Stimulated activated effector memory CD8-positive, alpha-beta T cell treated with anti-CD3 and anti-CD28 coated beads, Interleukin-12 subunit alpha, Interleukin-12 subunit beta, amount 100 ng/mL, for 72 hours (primary cell): ENCODE measurements at regions not wholly inside any gene's neighbourhood (a gene's known extent, or its start where the extent isn't known, plus 50 kb on each side); places are given as distances from the start of the nearest gene placed in this dataset.
"Not testable (repeated sequence)": the region's sequence is repeated elsewhere in the genome, so short reads cannot be mapped to it uniquely, and the experiment has no call there.

Experiments used
- ATAC-seq: fragments of 150-1000 bp; cut with Tn5 transposase; 2 replicates; pipeline ENCODE4 v1.10.0; 2021
- DNase-seq, 2 donors: peaks; one replicate each; pipeline ENCODE4 v3.0.0; 2021 to 2022; ENCODE audit warnings: low spot score in 2 of 2
- H3K27ac Mint-ChIP-seq: one replicate; pipeline ENCODE4 v1.8.0; 2022; ENCODE audit warnings: mild to moderate bottlenecking, mixed read lengths
- H3K36me3 Mint-ChIP-seq: one replicate; pipeline ENCODE4 v1.8.0; 2022; ENCODE audit warnings: mild to moderate bottlenecking, mixed read lengths
- H3K4me1 Mint-ChIP-seq: one replicate; pipeline ENCODE4 v1.8.0; 2022; ENCODE audit warnings: mixed read lengths
- H3K4me3 Mint-ChIP-seq: one replicate; pipeline ENCODE4 v1.8.0; 2022; ENCODE audit warnings: mild to moderate bottlenecking, mixed read lengths
- H3K9me3 Mint-ChIP-seq: one replicate; pipeline ENCODE4 v1.8.0; 2022; ENCODE audit warnings: mixed read lengths

DNA sequence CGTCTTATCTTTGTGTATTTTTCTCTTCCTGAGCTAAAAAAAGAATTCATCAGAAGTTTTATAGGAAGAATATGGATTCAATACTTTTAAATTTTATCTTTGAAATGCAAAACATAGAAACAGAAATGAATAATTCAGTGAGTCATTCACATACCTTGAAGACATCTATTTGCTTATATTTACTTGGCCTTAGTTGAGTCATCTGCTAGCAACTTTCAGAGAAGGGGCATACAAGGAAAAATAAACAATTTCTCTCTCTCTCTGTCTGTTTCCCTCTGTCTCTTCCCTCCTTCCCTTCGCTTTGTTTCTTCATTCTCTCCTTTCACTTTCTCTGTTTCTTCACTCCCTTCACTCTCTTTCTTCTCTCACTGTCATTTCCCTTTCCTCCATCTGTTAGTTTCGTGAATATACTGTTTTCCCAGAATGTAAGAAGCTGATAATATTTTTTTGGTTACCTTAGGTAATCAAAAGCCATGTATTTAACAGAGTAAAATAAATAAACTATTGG, 477.2 kb downstream of the BRINP3 start:
- DNase-seq (no peak), ATAC-seq (no peak)
- no peak overlapping the region for H3K27ac Mint-ChIP-seq
- peaks cover 12% of the 10 kb centered on the region for H3K9me3 Mint-ChIP-seq
- H3K36me3 Mint-ChIP-seq, result no peaks in the 10 kb centered on the region
- no peaks in the 10 kb centered on the region for H3K4me1 Mint-ChIP-seq
- no peak overlapping the region for H3K4me3 Mint-ChIP-seq

DNA sequence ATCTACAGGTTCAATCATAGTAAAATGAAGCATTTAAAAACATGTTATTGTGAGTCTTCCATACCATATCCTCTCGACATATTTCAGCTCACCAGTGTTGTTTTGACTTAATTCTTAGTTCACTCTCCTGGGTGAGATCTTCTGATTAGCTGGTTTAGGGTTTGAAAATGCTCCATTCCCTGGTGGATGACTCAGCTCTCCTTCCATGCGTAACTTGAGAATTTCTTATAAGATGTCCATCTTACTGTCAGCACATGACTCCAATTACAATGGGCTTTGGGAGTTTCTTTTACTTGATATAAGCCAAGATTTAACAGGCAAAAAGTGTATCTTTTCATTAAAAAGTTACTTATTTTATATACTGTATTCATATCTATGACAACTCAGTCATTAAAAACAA, 476.5 kb downstream of the BRINP3 start:
- Mint-ChIP-seq H3K36me3 (no peaks in the 10 kb centered on the region), H3K9me3 (peaks cover 16% of the 10 kb centered on the region), H3K4me1 (no peaks in the 10 kb centered on the region), H3K27ac (no peak overlapping the region), H3K4me3 (no peak overlapping the region)
- DNase-seq (no peak), ATAC-seq (no peak)

DNA sequence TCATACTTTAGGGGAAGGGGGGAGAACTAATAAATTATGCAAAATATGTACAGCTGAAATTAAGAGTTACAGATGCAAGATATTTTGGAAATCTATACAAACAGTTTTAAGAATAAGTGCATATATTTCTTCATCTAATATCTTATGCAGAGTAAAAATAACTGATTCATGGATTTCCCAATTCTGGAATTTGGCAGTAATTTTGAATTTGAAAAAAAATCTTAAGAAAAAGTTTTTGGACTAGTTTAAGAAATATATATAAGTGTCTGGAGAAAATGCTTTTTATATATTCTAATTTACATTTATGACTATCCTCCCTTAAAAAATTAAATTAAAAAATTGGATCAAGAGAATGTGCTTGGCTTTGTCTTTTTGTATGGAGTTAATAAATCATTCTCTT, 474.3 kb downstream of the BRINP3 start:
- no peak overlapping the region for H3K4me3 Mint-ChIP-seq
- no peaks in the 10 kb centered on the region for H3K36me3 Mint-ChIP-seq
- no peaks in the 10 kb centered on the region for H3K4me1 Mint-ChIP-seq
- ATAC-seq (no peak), DNase-seq (no peak)
- H3K9me3 Mint-ChIP-seq, result peaks cover 23% of the 10 kb centered on the region
- no peak overlapping the region for H3K27ac Mint-ChIP-seq

DNA sequence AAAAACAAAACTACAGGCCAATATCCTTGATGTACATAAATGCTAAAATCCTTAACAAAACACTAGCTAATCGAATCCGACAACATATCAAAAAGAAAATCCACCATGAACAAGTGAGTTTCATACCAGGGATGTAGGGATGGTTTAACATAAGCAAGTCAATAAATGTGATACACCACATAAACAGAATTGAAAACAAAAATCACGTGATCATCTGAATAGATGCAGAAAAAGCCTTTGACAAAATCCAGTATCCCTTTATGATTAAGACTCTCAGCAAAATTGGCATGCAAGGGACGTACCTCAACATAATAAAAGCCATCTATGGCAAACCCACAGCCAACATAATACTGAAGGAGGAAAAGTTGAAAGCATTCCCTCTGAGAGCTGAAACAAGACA, 466.1 kb downstream of the BRINP3 start:
- Mint-ChIP-seq H3K36me3 (no peaks in the 10 kb centered on the region), H3K9me3 (peaks cover 33% of the 10 kb centered on the region), H3K4me1 (no peaks in the 10 kb centered on the region), H3K27ac (no peak overlapping the region), H3K4me3 (no peak overlapping the region)
- DNase-seq (no peak), ATAC-seq (no peak)

DNA sequence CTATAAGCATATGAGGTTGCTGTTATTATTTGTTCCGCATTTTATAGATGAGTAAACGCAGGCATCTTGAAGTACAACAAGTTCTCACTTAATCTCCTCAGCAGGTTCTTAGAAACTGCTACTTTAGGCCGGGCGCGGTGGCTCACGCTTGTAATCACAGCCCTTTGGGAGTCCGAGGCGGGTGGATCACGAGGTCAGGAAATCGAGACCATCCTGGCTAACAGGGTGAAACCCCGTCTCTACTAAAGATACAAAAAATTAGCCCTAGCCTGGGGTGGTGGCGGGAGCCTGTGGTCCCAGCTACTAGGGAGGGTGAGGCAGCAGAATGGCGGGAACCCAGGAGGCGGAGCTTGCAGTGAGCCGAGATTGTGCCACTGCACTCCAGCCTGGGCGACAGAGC, 458.5 kb downstream of the BRINP3 start:
- peaks cover 19% of the 10 kb centered on the region for H3K9me3 Mint-ChIP-seq
- H3K4me3 Mint-ChIP-seq, H3K36me3 Mint-ChIP-seq, DNase-seq, H3K4me1 Mint-ChIP-seq, ATAC-seq, H3K27ac Mint-ChIP-seq: not testable (repeated sequence)

DNA sequence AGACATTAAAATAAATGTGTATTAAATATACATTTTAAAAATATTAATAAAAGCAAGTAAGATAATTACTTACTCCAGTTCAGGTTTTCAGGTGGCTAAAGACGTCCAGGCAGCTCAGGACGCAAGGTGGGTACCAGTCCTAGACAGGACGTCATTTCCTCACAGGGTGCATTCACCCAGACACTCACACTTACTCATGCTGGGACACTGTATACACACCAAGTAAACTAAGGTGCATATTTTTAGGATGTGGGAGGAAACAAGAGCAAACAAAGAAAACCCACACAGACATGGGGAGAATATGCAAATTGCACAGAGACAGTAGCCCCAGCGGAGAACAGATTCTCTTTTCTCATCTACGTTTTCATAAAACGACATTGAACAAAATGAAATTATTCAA, 457.9 kb downstream of the BRINP3 start:
- no peaks in the 10 kb centered on the region for H3K36me3 Mint-ChIP-seq
- H3K9me3 Mint-ChIP-seq, result peaks cover 17% of the 10 kb centered on the region
- no peak for DNase-seq

DNA sequence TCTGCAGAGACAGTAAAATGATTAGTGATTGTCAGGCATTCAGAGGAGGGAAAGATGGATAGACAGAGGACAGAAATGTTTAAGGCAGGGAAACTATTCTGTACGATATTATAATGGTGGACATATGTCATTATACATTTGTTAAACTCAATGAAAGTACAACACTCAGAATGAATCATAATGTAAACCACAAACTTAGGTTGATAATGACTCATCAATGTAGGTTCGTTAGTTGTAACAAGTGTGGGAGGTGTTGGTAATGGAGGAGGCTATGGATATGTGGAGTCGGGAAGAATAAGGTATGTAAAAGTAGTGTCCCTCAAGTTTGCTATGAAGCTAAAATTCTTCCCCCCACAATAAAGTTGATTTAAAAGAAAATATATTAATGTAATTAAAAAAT, 455.0 kb downstream of the BRINP3 start:
- DNase-seq, result no peak
- peaks cover 15% of the 10 kb centered on the region for H3K9me3 Mint-ChIP-seq
- peak; percentile 44 for ATAC-seq

More for the DNA sequence above, 457.9 kb downstream of the BRINP3 start:
- Mint-ChIP-seq H3K4me3 (no peak overlapping the region), H3K27ac (no peak overlapping the region), H3K4me1 (no peaks in the 10 kb centered on the region)
- ATAC-seq, result no peak

DNA sequence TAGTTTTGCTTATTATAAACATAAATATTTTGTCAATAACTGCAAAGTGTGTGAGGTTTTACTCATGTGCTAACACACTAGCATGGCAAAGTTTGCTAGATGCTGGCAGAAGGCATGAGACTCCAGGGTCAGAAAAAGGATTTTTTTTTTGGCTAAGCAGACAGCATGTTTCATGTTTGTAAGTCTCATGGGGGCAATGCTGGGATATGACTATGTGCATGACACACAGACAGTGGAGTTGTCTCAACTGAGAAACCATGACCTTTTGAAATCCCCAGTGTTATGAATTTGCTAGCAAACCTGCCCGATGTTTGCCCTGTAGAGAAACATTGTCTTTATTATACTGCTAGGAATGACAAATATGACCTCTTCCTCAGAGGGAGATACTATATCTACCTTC, 448.2 kb downstream of the BRINP3 start:
- H3K9me3 Mint-ChIP-seq, result peaks cover 7% of the 10 kb centered on the region
- H3K27ac Mint-ChIP-seq, result no peak overlapping the region
- no peak for DNase-seq
- H3K36me3 Mint-ChIP-seq, result no peaks in the 10 kb centered on the region
- no peak overlapping the region for H3K4me3 Mint-ChIP-seq
- no peak for ATAC-seq
- no peaks in the 10 kb centered on the region for H3K4me1 Mint-ChIP-seq

More for the DNA sequence above, 455.0 kb downstream of the BRINP3 start:
- Mint-ChIP-seq H3K4me3 (no peak overlapping the region), H3K36me3 (no peaks in the 10 kb centered on the region), H3K27ac (no peak overlapping the region), H3K4me1 (no peaks in the 10 kb centered on the region)

DNA sequence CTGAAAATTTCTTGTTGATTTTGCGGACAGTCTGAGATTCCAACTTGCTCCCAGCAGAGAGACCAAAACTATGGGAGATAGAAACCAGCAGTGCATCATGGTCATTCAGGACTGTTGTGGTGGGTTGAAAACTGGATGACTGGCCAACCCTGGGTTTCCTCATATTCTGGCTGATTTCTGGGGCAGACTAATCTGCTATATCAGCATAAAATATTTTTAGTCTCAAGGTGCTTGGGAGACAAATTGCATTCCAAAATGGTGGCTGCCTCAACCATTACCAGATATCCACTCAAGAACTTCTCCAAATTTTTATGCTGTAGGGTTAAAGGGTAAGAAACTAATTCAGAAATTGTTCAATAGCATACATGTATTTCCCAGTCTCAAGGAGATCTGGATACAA, 434.0 kb downstream of the BRINP3 start:
- Mint-ChIP-seq H3K36me3 (no peaks in the 10 kb centered on the region), H3K9me3 (peaks cover 29% of the 10 kb centered on the region), H3K4me3 (no peak overlapping the region), H3K27ac (no peak overlapping the region), H3K4me1 (no peaks in the 10 kb centered on the region)
- no peak for DNase-seq
- no peak for ATAC-seq

DNA sequence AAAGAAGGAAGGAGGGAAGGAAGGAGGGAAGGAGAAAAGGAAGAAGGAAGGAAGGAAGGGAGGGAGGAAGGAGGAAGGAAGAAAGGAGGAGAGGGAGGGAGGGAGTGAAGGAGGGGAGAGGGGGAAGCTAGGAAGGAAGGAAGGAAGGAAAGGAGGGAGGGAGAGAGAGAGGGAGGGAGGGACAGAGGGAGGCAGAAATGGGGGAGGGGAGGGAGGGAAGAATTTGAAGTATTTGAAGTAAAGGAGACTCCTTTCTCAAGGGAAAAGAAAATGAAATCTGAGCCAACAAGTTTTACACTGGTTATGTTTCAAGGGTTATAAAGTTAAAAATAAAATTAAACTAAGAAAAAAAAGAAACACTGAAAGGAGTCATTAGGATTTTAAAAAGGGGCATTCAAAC, 431.4 kb downstream of the BRINP3 start:
- H3K4me1 Mint-ChIP-seq, result no peaks in the 10 kb centered on the region
- H3K4me3 Mint-ChIP-seq, result no peak overlapping the region
- ATAC-seq (no peak), DNase-seq (no peak)
- H3K36me3 Mint-ChIP-seq, result no peaks in the 10 kb centered on the region
- no peak overlapping the region for H3K27ac Mint-ChIP-seq
- H3K9me3 Mint-ChIP-seq, result peaks cover 30% of the 10 kb centered on the region
